ENCODE measurements at regions not wholly inside any gene's neighbourhood (a gene's known extent, or its start where the extent isn't known, plus 50 kb on each side); places are given as distances from the start of the nearest gene placed in this dataset.

GRCh38 chr1:4331767-4332163 is 322.6 kb upstream of the AJAP1 start:
- DNase-seq (no peak), ATAC-seq (replicated peaks) (no peak)

GRCh38 chr1:4336507-4336906 is 317.9 kb upstream of the AJAP1 start:
- H3K27ac Mint-ChIP-seq = no peak overlapping the region
- H3K4me1 Mint-ChIP-seq (ENCODE audit: low read depth in 2 of 2) = no peaks in the 10 kb centered on the region
- ATAC-seq (replicated peaks) = no peak
- peaks cover 6 to 14% of the 10 kb centered on the region in 2 donors for H3K9me3 Mint-ChIP-seq
- peaks cover 4 to 25% of the 10 kb centered on the region in 2 donors for H3K27me3 Mint-ChIP-seq
- no peak for DNase-seq
- no peaks in the 10 kb centered on the region for H3K36me3 Mint-ChIP-seq (ENCODE audit: insufficient read depth)
- H3K4me3 Mint-ChIP-seq = no peak overlapping the region

More at GRCh38 chr1:4331767-4332163, 322.6 kb upstream of the AJAP1 start:
- Mint-ChIP-seq H3K4me1 (ENCODE audit: low read depth in 2 of 2) (no peaks in the 10 kb centered on the region), H3K9me3 (peaks cover 6 to 14% of the 10 kb centered on the region in 2 donors), H3K27ac (no peak overlapping the region), H3K27me3 (peaks cover 18 to 43% of the 10 kb centered on the region in 2 donors), H3K4me3 (no peak overlapping the region), H3K36me3 (ENCODE audit: insufficient read depth) (no peaks in the 10 kb centered on the region)

- no peaks in the 10 kb centered on the region for H3K4me1 Mint-ChIP-seq (ENCODE audit: low read depth in 2 of 2)
- ATAC-seq (replicated peaks) (no peak), DNase-seq (no peak)
- peaks cover 1 to 3% of the 10 kb centered on the region in 2 donors for H3K9me3 Mint-ChIP-seq
- peaks cover 9 to 22% of the 10 kb centered on the region in 2 donors for H3K27me3 Mint-ChIP-seq
- H3K4me3 Mint-ChIP-seq = no peak overlapping the region
- no peaks in the 10 kb centered on the region for H3K36me3 Mint-ChIP-seq (ENCODE audit: insufficient read depth)
- H3K27ac Mint-ChIP-seq = no peak overlapping the region
Measured at GRCh38 chr1:4341421-4341820, 313.0 kb upstream of the AJAP1 start.

GRCh38 chr1:4344065-4344732 is 310.2 kb upstream of the AJAP1 start:
- H3K27me3 Mint-ChIP-seq = peaks cover 9 to 17% of the 10 kb centered on the region in 2 donors

GRCh38 chr1:4345094-4345493 is 309.3 kb upstream of the AJAP1 start:
- Mint-ChIP-seq H3K4me3 (no peak overlapping the region), H3K9me3 (no peaks in the 10 kb centered on the region), H3K27ac (no peak overlapping the region), H3K36me3 (ENCODE audit: insufficient read depth) (no peaks in the 10 kb centered on the region), H3K4me1 (ENCODE audit: low read depth in 2 of 2) (no peaks in the 10 kb centered on the region), H3K27me3 (peaks cover 9 to 16% of the 10 kb centered on the region in 2 donors)
- ATAC-seq (replicated peaks) (no peak), DNase-seq (no peak)

More at GRCh38 chr1:4344065-4344732, 310.2 kb upstream of the AJAP1 start:
- DNase-seq (no peak), ATAC-seq (replicated peaks) (no peak)
- no peaks in the 10 kb centered on the region for H3K9me3 Mint-ChIP-seq
- H3K4me1 Mint-ChIP-seq (ENCODE audit: low read depth in 2 of 2) = no peaks in the 10 kb centered on the region
- H3K4me3 Mint-ChIP-seq = no peak overlapping the region
- no peak overlapping the region for H3K27ac Mint-ChIP-seq
- H3K36me3 Mint-ChIP-seq (ENCODE audit: insufficient read depth) = no peaks in the 10 kb centered on the region

DNA sequence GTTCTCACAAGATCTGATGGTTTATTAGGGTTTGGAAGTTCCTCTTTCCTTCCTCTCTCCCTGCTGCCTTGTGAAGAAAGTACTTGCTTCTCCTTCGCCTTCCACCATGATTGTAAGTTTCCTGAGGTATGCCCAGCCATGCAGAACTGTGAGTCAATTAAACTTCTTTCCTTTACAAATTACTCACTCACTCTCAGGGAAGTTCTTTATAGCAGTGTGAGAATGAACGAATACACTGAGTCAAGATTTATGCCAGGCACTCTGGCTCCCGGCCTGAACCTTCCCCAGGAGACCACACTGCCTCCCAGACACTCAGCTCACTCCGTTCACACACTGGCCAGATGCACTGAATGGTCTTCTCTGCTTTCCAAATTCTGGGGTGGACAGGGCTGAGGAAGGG is 308.3 kb upstream of the AJAP1 start:
- no peaks in the 10 kb centered on the region for H3K4me1 Mint-ChIP-seq (ENCODE audit: low read depth in 2 of 2)
- no peaks in the 10 kb centered on the region for H3K36me3 Mint-ChIP-seq (ENCODE audit: insufficient read depth)
- H3K9me3 Mint-ChIP-seq = no peaks in the 10 kb centered on the region
- no peak for ATAC-seq (replicated peaks)
- DNase-seq = no peak
- no peak overlapping the region for H3K4me3 Mint-ChIP-seq
- peaks cover 13 to 22% of the 10 kb centered on the region in 2 donors for H3K27me3 Mint-ChIP-seq
- no peak overlapping the region for H3K27ac Mint-ChIP-seq

- Mint-ChIP-seq H3K9me3 (no peaks in the 10 kb centered on the region), H3K4me1 (ENCODE audit: low read depth in 2 of 2) (no peaks in the 10 kb centered on the region), H3K4me3 (no peak overlapping the region), H3K27ac (no peak overlapping the region), H3K27me3 (peaks cover 4 to 17% of the 10 kb centered on the region in 2 donors), H3K36me3 (ENCODE audit: insufficient read depth) (no peaks in the 10 kb centered on the region)
- no peak for DNase-seq
- ATAC-seq (replicated peaks) = no peak
Measured at GRCh38 chr1:4351453-4351852, 303.0 kb upstream of the AJAP1 start.

DNA sequence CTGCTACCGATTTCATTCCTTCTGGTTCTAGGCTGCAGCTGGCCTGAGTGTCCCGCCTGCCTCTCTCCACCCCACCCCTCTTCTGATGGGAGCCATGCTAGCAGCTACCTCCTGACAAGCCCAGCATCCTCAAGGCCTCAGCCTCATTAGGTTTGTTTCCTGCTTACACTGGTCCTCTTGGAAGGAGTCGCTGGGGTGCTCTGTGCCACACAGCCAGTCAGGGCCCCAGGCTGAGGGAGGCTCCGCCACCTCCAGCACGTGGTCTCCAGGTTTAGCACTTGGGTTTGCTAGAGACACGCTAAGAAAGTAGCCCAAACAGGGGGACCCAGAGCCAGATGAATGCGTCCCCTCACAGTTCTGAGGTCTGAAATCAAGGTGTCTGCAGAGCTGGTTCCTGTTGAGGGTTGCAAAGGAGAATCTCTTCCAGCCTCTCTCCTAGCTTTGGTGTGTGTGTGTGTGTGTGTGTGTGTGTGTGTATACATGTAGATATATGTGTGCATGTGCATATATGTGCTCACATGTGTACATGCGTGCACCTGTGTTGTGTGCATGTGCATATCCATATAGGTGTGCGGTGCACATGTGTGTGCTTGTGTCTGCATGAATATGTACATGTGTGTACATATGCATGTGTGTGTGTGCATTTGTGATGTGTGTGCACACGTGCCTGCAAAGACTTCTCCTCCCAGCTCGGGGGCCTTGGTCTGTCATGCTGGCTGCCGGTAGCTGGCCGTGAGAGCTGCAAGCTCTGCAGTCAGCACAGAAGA is 301.1 kb upstream of the AJAP1 start:
- H3K4me3 Mint-ChIP-seq = no peak overlapping the region
- ATAC-seq (replicated peaks) (no peak), DNase-seq (no peak)
- H3K36me3 Mint-ChIP-seq (ENCODE audit: insufficient read depth) = no peaks in the 10 kb centered on the region
- H3K27me3 Mint-ChIP-seq = peaks cover 7 to 23% of the 10 kb centered on the region in 2 donors
- H3K4me1 Mint-ChIP-seq (ENCODE audit: low read depth in 2 of 2) = no peaks in the 10 kb centered on the region
- no peak overlapping the region for H3K27ac Mint-ChIP-seq
- no peaks in the 10 kb centered on the region for H3K9me3 Mint-ChIP-seq

DNA sequence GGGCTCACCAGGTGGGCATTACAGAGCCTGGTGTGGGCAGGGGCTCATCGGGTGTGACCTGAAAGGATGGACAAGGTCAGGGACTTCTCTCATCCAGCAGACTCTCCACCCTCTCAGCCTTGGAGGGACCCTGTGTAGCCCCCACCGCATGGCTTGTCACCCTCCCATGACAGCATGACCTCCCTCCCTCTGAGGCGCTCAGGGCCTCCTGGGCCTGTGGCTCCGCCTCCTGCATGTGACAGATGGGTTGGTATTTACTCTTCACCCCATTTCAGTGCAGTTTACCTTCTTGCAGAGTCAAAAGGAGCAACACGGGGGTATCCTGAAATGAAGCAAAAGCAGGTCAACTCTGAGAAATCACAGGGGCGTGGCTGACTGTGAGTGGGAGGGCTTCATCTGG is 298.6 kb upstream of the AJAP1 start:
- no peaks in the 10 kb centered on the region for H3K4me1 Mint-ChIP-seq (ENCODE audit: low read depth in 2 of 2)
- no peak for DNase-seq
- ATAC-seq (replicated peaks) = no peak
- H3K36me3 Mint-ChIP-seq (ENCODE audit: insufficient read depth) = no peaks in the 10 kb centered on the region
- H3K27ac Mint-ChIP-seq = no peak overlapping the region
- peaks cover 10 to 23% of the 10 kb centered on the region in 2 donors for H3K27me3 Mint-ChIP-seq
- H3K9me3 Mint-ChIP-seq = no peaks in the 10 kb centered on the region
- no peak overlapping the region for H3K4me3 Mint-ChIP-seq

GRCh38 chr1:4362314-4363044 is 291.9 kb upstream of the AJAP1 start:
- Mint-ChIP-seq H3K36me3 (ENCODE audit: insufficient read depth) (no peaks in the 10 kb centered on the region), H3K27ac (no peak overlapping the region), H3K27me3 (peaks cover 19 to 35% of the 10 kb centered on the region in 2 donors)

DNA sequence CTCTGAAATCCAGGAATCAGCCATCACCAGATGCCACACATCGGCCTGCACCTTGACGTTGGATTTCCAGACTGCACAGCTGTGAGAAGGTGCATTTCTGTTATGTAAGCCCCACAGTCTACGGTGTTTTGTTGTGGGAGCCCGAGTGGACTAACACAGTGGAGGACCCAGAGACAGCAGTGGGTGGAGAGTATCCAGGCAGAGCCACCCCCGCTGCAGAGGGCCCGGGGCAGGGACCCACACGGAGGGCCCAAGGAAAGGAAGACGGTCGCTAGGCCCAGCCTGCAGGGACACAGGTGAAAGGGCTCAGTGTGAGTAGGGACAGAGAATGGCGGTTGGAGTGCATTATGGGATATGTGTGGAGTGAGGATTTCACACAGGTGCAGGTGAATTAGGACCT is 288.3 kb upstream of the AJAP1 start:
- Mint-ChIP-seq H3K9me3 (peaks cover 0 to 2% of the 10 kb centered on the region in 2 donors), H3K27me3 (peaks cover 10 to 12% of the 10 kb centered on the region in 2 donors), H3K4me3 (no peak overlapping the region), H3K4me1 (ENCODE audit: low read depth in 2 of 2) (no peaks in the 10 kb centered on the region), H3K36me3 (ENCODE audit: insufficient read depth) (no peaks in the 10 kb centered on the region), H3K27ac (no peak overlapping the region)
- no peak for DNase-seq
- no peak for ATAC-seq (replicated peaks)

More at GRCh38 chr1:4362314-4363044, 291.9 kb upstream of the AJAP1 start:
- H3K9me3 Mint-ChIP-seq = peaks cover 0 to 2% of the 10 kb centered on the region in 2 donors
- no peak overlapping the region for H3K4me3 Mint-ChIP-seq
- DNase-seq (no peak), ATAC-seq (replicated peaks) (no peak)
- no peaks in the 10 kb centered on the region for H3K4me1 Mint-ChIP-seq (ENCODE audit: low read depth in 2 of 2)

- ATAC-seq (replicated peaks) (no peak), DNase-seq (no peak)
- Mint-ChIP-seq H3K4me1 (ENCODE audit: low read depth in 2 of 2) (no peaks in the 10 kb centered on the region), H3K9me3 (peaks cover 0 to 2% of the 10 kb centered on the region in 2 donors), H3K27me3 (no peaks in the 10 kb centered on the region), H3K27ac (no peak overlapping the region), H3K36me3 (ENCODE audit: insufficient read depth) (no peaks in the 10 kb centered on the region), H3K4me3 (no peak overlapping the region)
Measured at GRCh38 chr1:4367230-4367777, 287.1 kb upstream of the AJAP1 start.

- peaks cover 0 to 4% of the 10 kb centered on the region in 2 donors for H3K9me3 Mint-ChIP-seq
- H3K4me1 Mint-ChIP-seq (ENCODE audit: low read depth in 2 of 2) = no peaks in the 10 kb centered on the region
- peaks cover 2% of the 10 kb centered on the region for H3K36me3 Mint-ChIP-seq (ENCODE audit: insufficient read depth)
Measured at GRCh38 chr1:4369335-4369734, 285.1 kb upstream of the AJAP1 start.

More at GRCh38 chr1:4369335-4369734, 285.1 kb upstream of the AJAP1 start:
- Mint-ChIP-seq H3K27ac (no peak overlapping the region), H3K27me3 (peaks cover 0 to 9% of the 10 kb centered on the region in 2 donors), H3K4me3 (no peak overlapping the region)
- no peak for ATAC-seq (replicated peaks)
- DNase-seq = no peak

Measured in effector memory CD8-positive, alpha-beta T cell (primary cell).